HG03196 (cell line): ENCODE measurements at regions not wholly inside any gene's neighbourhood (a gene's known extent, or its start where the extent isn't known, plus 50 kb on each side); places are given as distances from the start of the nearest gene placed in this dataset.

Experiments
- ATAC-seq: cut with Tn5 transposase; IDR thresholded peaks from one replicate; pipeline ENCODE4 v1.9.1; 2021; ENCODE audit not compliant: unreplicated experiment

- ATAC-seq: no peak
Observed at GRCh38 chr6:113120224-113120581, 736.9 kb upstream of the MARCKS start.

DNA sequence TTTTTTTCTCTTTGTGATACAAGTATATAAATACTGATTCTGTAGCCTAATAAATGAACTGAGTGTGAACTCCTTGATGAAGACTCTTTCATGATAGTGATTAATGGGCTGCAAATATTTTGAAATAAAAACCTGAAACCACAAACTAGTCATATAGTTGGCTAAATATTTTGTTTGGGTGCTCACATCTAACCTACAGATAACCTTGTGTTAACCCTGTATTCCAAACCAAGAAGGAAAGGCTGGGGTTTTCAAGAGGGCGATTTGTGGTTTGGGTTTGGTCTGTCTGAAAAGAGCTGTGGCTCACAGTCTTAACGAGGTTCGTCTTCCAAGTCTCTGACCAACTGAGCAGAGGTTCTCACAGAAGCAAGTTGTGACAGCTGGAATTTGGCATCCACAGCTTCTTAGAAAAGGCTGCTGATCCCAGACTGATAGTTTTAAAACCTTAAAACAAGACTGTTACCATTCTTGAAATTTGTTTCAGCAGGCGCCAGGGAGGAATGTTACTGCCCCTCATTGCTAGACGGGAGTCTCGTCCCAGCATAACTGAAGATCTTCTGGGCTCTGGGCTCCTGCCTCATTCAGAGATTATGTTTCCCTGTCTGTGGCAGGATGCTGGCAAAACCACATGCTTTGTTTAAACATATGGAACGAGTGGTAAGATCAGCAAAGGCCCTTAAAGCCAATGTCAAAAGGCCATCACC, 736.4 kb upstream of the MARCKS start:
- no peak for ATAC-seq

GRCh38 chr6:113121571-113121970, 735.6 kb upstream of the MARCKS start:
- no peak for ATAC-seq

DNA sequence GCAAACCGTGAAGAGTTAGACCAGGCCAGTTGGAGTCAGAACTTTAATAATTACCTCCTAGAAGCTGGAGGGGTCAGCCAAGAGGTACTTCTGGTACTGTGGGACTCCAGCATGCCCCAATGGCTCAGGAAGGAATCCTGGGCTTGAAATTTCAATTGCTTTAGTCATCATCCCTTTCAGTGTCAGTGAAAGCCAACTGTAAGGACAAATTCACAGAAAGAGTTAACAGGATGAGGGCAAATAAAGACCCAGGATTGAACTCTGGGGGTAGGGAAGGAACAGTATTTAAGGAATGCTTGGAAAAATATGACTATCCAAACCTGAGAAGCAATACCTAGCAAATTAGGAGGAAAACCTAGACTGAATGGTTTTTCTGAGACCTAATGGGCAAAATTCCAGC, 735.1 kb upstream of the MARCKS start:
- ATAC-seq: no peak

- ATAC-seq: no peak
Observed at GRCh38 chr6:113125626-113126025, 731.5 kb upstream of the MARCKS start.

GRCh38 chr6:113127786-113128419, 729.2 kb upstream of the MARCKS start:
- no peak for ATAC-seq

DNA sequence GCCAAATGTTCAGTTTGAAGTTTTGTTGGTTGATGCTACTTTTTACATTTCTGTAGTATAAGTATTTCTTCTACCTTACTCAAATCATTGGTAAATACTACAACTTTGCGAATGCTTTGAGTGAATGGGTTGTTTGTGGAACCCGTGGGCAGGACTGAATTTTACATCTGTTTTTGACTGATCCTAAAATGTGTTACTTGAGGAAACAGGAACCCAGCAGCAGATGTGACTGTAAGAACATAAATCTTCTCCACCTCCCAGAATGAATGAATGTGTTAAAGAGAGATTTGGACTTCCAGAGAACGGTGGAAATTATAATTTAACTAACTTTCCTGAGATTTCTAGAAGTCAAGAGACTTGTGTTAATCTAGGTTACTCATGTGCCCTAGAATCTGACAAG, 728.5 kb upstream of the MARCKS start:
- ATAC-seq: no peak

- ATAC-seq: no peak
Observed at GRCh38 chr6:113129991-113130390, 727.2 kb upstream of the MARCKS start.

- ATAC-seq: no peak
Observed at GRCh38 chr6:113137426-113137825, 719.7 kb upstream of the MARCKS start.

DNA sequence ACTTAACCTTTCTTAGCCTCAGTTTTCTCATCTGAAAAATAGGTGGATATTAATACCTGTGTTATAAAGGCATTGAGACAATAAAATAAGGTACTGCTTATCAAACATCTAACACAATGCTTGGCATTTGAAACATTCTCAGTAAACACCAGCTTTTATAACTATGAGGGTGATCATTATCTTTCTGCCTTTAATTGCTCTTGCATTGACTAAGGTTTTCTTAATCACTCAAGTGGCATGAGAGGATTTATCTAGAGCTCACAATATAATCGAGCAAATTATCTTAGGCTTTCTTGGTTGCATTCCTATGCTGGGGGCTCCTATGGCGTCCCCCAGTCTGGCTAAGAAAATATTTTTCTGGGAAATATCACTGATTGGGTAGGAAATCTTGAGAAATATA, 716.4 kb upstream of the MARCKS start:
- ATAC-seq: no peak

DNA sequence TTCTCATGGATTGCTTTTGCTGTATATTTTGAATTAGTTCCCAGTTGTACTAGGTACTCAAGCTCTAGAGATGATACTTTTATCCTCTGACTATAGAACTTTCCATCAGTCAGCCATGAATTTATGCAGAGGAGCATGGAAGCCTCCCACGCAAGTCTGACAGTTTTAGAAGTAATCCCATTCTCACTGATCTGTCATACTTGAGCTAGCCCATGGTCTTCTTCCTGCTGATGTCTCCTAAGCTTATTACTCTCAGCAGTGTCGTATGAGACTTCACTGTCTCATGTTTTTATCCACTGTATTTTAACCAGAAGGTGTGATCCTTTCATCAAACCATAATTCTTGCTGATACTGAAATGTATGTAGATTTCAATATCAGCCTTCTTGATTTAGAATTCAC, 715.2 kb upstream of the MARCKS start:
- ATAC-seq: no peak

GRCh38 chr6:113142671-113143174, 714.4 kb upstream of the MARCKS start:
- no peak for ATAC-seq

GRCh38 chr6:113143206-113143605, 713.9 kb upstream of the MARCKS start:
- ATAC-seq: no peak

GRCh38 chr6:113144117-113144516, 713.0 kb upstream of the MARCKS start:
- no peak for ATAC-seq

- no peak for ATAC-seq
Observed at GRCh38 chr6:113146878-113147277, 710.3 kb upstream of the MARCKS start.

DNA sequence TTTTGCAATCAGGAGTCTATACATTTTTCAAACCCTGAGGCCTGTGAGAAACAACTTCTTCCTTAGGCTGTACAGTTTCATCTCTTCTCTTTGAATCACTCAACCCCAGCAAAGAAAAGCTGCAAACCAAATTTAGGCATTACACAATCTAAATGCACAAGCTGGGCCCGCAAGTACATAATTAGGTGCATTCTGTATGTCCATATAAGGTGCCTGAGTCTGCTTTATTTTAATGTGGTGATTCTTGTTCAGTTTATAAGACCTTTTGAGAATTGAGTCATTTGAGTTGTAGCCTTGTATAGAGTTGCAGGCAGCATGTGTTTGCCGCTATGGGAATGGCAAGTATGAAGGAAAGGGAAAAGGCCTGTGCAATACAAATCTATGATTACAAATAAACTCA, 709.6 kb upstream of the MARCKS start:
- no peak for ATAC-seq

GRCh38 chr6:113148566-113148965, 708.6 kb upstream of the MARCKS start:
- ATAC-seq: no peak

- ATAC-seq: no peak
Observed at GRCh38 chr6:113149511-113149910, 707.6 kb upstream of the MARCKS start.

GRCh38 chr6:113160306-113161017, 696.7 kb upstream of the MARCKS start:
- no peak for ATAC-seq

GRCh38 chr6:113161018-113161315, 696.2 kb upstream of the MARCKS start:
- ATAC-seq: no peak

GRCh38 chr6:113162739-113163138, 694.4 kb upstream of the MARCKS start:
- no peak for ATAC-seq

DNA sequence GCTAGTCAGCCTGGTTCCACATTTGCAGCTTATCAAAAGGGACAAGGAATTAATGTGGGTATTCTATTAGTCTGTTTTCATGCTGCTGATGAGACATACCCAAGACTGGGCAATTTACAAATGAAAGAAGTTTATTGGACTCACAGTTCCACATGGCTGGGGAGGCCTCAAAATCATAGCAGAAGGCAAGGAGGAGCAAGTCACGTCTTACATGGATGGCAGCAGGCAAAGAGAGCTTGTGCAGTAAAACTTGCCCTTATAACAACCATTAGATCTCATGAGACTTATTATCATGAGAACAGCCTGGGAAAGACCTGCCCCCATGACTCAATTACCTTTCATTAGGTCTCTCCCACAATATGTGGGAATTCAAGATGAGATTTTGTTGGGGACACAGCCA, 689.1 kb upstream of the MARCKS start:
- no peak for ATAC-seq
